HEK293T (cell line): ENCODE measurements at regions not wholly inside any gene's neighbourhood (a gene's known extent, or its start where the extent isn't known, plus 50 kb on each side); places are given as distances from the start of the nearest gene placed in this dataset.

Experiments
- CTCF ChIA-PET: fragments of 350-600 bp; formaldehyde crosslinking; extraction: SDS; loops from one replicate; lab custom pipeline; 2021; ENCODE audit warnings: antibody characterized with exemption, inconsistent platforms; lab: Yijun Ruan, JAX
- POLR2A ChIA-PET: fragments of 350-600 bp; formaldehyde crosslinking; extraction: SDS; loops from one replicate; lab custom pipeline; 2020; ENCODE audit warnings: antibody characterized with exemption, inconsistent platforms; lab: Yijun Ruan, JAX
- DNase-seq: peaks from one replicate; pipeline ENCODE4 v3.0.0; 2012; ENCODE audit warnings: mixed read lengths; ENCODE audit errors: extremely low spot score
- ARNT ChIP-seq: fragments of 450-650 bp; IDR thresholded peaks from 2 replicates; pipeline ENCODE4 v1.6.1; 2017; ENCODE audit warnings: mild to moderate bottlenecking
- BHLHE40 ChIP-seq: fragments of 450-650 bp; IDR thresholded peaks from 2 replicates; pipeline ENCODE4 v1.6.1; 2016; ENCODE audit warnings: mild to moderate bottlenecking, moderate library complexity, borderline replicate concordance
- CTBP1 ChIP-seq: fragments of 450-650 bp; IDR thresholded peaks from 2 replicates; pipeline ENCODE4 v1.6.1; 2016; ENCODE audit warnings: borderline replicate concordance
- ELF4 ChIP-seq: fragments of 450-650 bp; IDR thresholded peaks from 2 replicates; pipeline ENCODE4 v1.6.1; 2017; ENCODE audit warnings: antibody characterized with exemption
- FOXA1 ChIP-seq: fragments of 450-650 bp; IDR thresholded peaks from 2 replicates; pipeline ENCODE4 v1.6.1; 2016; ENCODE audit warnings: mild to moderate bottlenecking
- FOXK2 ChIP-seq: fragments of 450-650 bp; IDR thresholded peaks from 2 replicates; pipeline ENCODE4 v1.6.1; 2016; ENCODE audit warnings: mild to moderate bottlenecking
- FOXM1 ChIP-seq: fragments of 450-650 bp; IDR thresholded peaks from 2 replicates; pipeline ENCODE4 v1.6.1; 2017; ENCODE audit warnings: mild to moderate bottlenecking, borderline replicate concordance
- HDGF ChIP-seq: fragments of 450-650 bp; IDR thresholded peaks from 2 replicates; pipeline ENCODE4 v1.6.1; 2017; ENCODE audit warnings: antibody characterized with exemption, borderline replicate concordance
- L3MBTL2 ChIP-seq: fragments of 450-650 bp; conservative IDR thresholded peaks from 2 replicates; pipeline ENCODE4 v1.6.1; 2016; ENCODE audit warnings: mild to moderate bottlenecking
- LEF1 ChIP-seq: fragments of 450-650 bp; IDR thresholded peaks from 2 replicates; pipeline ENCODE4 v1.6.1; 2017; ENCODE audit warnings: mild to moderate bottlenecking, borderline replicate concordance
- NFRKB ChIP-seq: fragments of 450-650 bp; IDR thresholded peaks from 2 replicates; pipeline ENCODE4 v1.6.1; 2016; ENCODE audit warnings: mild to moderate bottlenecking, moderate library complexity
- SP1 ChIP-seq: fragments of 450-650 bp; IDR thresholded peaks from 2 replicates; pipeline ENCODE4 v1.6.1; 2017
- SUZ12 ChIP-seq: fragments of 450-650 bp; IDR thresholded peaks from 2 replicates; pipeline ENCODE4 v1.6.1; 2016; ENCODE audit warnings: mild to moderate bottlenecking
- TARDBP ChIP-seq: fragments of 450-650 bp; IDR thresholded peaks from 2 replicates; pipeline ENCODE4 v1.6.1; 2016
- ZNF384 ChIP-seq: fragments of 450-650 bp; IDR thresholded peaks from 2 replicates; pipeline ENCODE4 v1.6.1; 2016
- TF ChIP-seq, protein P1 (sequence below): fragments of 450-650 bp; IDR thresholded peaks from 2 replicates; pipeline ENCODE4 v1.6.1; 2016

GRCh38 chr12:59388694-59389093 lies 207.1 kb upstream of the SLC16A7 start:
- CTCF ChIA-PET: no interaction called here
- no peak for DNase-seq
- no peak for TF ChIP-seq BHLHE40
- no peak for TF ChIP-seq CTBP1
- TF ChIP-seq SUZ12: no peak
- TF ChIP-seq HDGF: no peak
- TF ChIP-seq, protein P1, sequence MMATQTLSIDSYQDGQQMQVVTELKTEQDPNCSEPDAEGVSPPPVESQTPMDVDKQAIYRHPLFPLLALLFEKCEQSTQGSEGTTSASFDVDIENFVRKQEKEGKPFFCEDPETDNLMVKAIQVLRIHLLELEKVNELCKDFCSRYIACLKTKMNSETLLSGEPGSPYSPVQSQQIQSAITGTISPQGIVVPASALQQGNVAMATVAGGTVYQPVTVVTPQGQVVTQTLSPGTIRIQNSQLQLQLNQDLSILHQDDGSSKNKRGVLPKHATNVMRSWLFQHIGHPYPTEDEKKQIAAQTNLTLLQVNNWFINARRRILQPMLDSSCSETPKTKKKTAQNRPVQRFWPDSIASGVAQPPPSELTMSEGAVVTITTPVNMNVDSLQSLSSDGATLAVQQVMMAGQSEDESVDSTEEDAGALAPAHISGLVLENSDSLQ: no peak
- no peak for TF ChIP-seq ARNT
- TF ChIP-seq ELF4: no peak
- no peak for TF ChIP-seq ZNF384
- TF ChIP-seq FOXA1: no peak
- no peak for TF ChIP-seq FOXM1
- no peak for TF ChIP-seq L3MBTL2
- TF ChIP-seq SP1: no peak
- TF ChIP-seq LEF1: no peak
- TF ChIP-seq NFRKB: no peak
- no peak for TF ChIP-seq FOXK2
- TF ChIP-seq TARDBP: no peak
- POLR2A ChIA-PET: no interaction called here

DNA sequence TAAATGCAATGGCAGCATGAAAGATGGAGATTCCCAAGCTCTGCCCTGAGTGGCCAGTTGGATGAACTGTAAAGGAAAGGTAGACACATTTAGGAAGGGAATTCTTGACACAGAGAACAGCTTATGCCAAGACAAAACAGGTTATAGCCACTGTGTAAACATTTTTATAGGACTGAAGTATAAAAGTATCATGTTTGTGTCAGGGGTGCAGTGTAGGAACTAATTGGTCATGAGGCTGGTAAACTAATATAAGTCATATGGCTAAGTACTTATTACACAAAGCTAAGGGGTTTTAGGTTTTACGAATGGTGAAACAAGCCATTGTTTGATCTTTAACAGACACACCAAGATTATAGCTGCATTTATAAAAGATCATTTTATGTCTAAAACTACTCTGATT lies 207.7 kb upstream of the SLC16A7 start:
- ChIA-PET CTCF (no interaction called here), POLR2A (no interaction called here)
- DNase-seq: no peak

DNA sequence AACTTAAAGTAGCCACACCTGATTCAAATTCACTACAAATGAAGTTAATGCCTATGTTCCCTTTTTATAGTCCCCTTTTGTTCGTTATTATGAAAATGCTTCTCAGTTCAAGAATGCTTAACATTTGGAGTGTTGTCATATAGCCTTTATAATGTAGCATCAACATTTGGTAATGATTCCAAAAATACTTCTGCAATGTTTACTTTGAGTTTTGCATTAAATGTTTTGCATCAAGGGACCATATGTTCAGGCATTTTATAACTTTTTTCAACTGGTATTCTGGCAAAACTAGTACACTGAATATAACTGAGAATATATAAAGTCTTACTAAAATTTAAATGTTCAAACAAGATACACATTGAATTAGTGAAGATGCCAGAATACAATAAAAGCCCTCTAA lies 209.6 kb upstream of the SLC16A7 start:
- no peak for TF ChIP-seq L3MBTL2
- no peak for TF ChIP-seq ELF4
- TF ChIP-seq CTBP1: no peak
- TF ChIP-seq NFRKB: no peak
- no peak for TF ChIP-seq FOXM1
- TF ChIP-seq, protein P1: no peak
- TF ChIP-seq FOXA1: no peak
- no peak for TF ChIP-seq SP1
- no peak for TF ChIP-seq BHLHE40
- no peak for TF ChIP-seq TARDBP
- no peak for TF ChIP-seq SUZ12
- no peak for TF ChIP-seq LEF1
- no peak for TF ChIP-seq FOXK2
- TF ChIP-seq ARNT: no peak
- TF ChIP-seq HDGF: no peak
- DNase-seq: no peak
- ChIA-PET CTCF (no interaction called here), POLR2A (no interaction called here)

More for the DNA sequence above, 207.7 kb upstream of the SLC16A7 start:
- no peak for TF ChIP-seq ELF4
- TF ChIP-seq SP1: no peak

GRCh38 chr12:59383079-59383822 lies 212.6 kb upstream of the SLC16A7 start:
- DNase-seq: no peak
- no peak for TF ChIP-seq SUZ12
- no peak for TF ChIP-seq L3MBTL2
- TF ChIP-seq, protein P1: no peak
- no peak for TF ChIP-seq BHLHE40
- no peak for TF ChIP-seq ZNF384
- TF ChIP-seq SP1: no peak
- no peak for TF ChIP-seq ELF4
- TF ChIP-seq FOXA1: no peak
- TF ChIP-seq FOXM1: no peak
- TF ChIP-seq FOXK2: no peak
- no peak for TF ChIP-seq CTBP1
- ChIA-PET POLR2A (no interaction called here), CTCF (no interaction called here)

- POLR2A ChIA-PET: no interaction called here
- TF ChIP-seq BHLHE40: no peak
- TF ChIP-seq SP1: no peak
- TF ChIP-seq SUZ12: no peak
- TF ChIP-seq ELF4: no peak
- CTCF ChIA-PET: no interaction called here
- no peak for DNase-seq
Observed at GRCh38 chr12:59382282-59383078, 213.3 kb upstream of the SLC16A7 start.

DNA sequence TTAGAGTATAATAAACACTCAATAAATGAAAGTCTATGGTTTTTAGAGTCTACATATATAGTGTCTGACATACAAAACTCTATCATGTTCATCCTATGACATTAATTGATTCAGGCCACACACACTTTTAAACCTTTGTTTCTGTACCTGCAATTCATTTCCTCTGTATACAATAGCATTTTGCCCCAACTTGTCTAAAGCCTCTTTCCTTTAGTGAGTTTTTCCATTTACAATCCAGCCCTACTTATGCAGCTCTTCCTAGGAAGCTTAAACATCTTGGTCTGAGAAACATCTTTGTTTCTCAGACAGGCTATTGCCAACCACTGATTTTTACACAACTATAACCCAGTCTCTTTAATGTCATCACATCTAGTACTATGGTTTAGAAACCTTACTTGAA lies 214.7 kb upstream of the SLC16A7 start:
- CTCF ChIA-PET: no interaction called here
- POLR2A ChIA-PET: no interaction called here
- no peak for DNase-seq
- no peak for TF ChIP-seq BHLHE40
- no peak for TF ChIP-seq NFRKB
- TF ChIP-seq ARNT: no peak
- TF ChIP-seq FOXA1: no peak
- TF ChIP-seq, protein P1: no peak
- no peak for TF ChIP-seq SUZ12
- no peak for TF ChIP-seq LEF1
- TF ChIP-seq HDGF: no peak
- no peak for TF ChIP-seq TARDBP
- no peak for TF ChIP-seq L3MBTL2
